Karpas-422 (cell line): ENCODE measurements at regions not wholly inside any gene's neighbourhood (a gene's known extent, or its start where the extent isn't known, plus 50 kb on each side); places are given as distances from the start of the nearest gene placed in this dataset.

Experiments used
- DNase-seq: peaks from one replicate; pipeline ENCODE4 v3.0.0-alpha.2; 2015
- H2AFZ ChIP-seq: fragments of 200-600 bp; sonication (generic); 2 replicates; pipeline ENCODE4 v1.6.1; 2014; ENCODE audit warnings: antibody characterized with exemption, low read length, mixed read lengths
- H3K27ac ChIP-seq: fragments of 200-600 bp; sonication (generic); 2 replicates; pipeline ENCODE4 v1.5.1; 2014; ENCODE audit warnings: mild to moderate bottlenecking, low read length, moderate library complexity
- H3K27me3 ChIP-seq: fragments of 200-600 bp; sonication (generic); 2 replicates; pipeline ENCODE4 v1.6.1; 2014; ENCODE audit warnings: low read length, mixed read lengths
- H3K36me3 ChIP-seq: fragments of 200-600 bp; sonication (generic); 2 replicates; pipeline ENCODE4 v1.6.1; 2014; ENCODE audit warnings: low read length, mixed read lengths; ENCODE audit not compliant: insufficient read depth
- H3K4me1 ChIP-seq: fragments of 200-600 bp; sonication (generic); 2 replicates; pipeline ENCODE4 v1.6.1; 2014; ENCODE audit warnings: mild to moderate bottlenecking, low read length, mixed read lengths
- H3K4me2 ChIP-seq: fragments of 200-600 bp; sonication (generic); 2 replicates; pipeline ENCODE4 v1.6.1; 2014; ENCODE audit warnings: low read length, low read depth, mild to moderate bottlenecking; ENCODE audit not compliant: poor library complexity, severe bottlenecking
- H3K4me3 ChIP-seq: fragments of 200-600 bp; sonication (generic); 2 replicates; pipeline ENCODE4 v1.5.1; 2014; ENCODE audit warnings: mild to moderate bottlenecking, antibody characterized with exemption, low read length, mixed read lengths
- H3K79me2 ChIP-seq: fragments of 200-600 bp; sonication (generic); 2 replicates; pipeline ENCODE4 v1.6.1; 2014; ENCODE audit warnings: mild to moderate bottlenecking, low read length, mixed read lengths
- H3K9ac ChIP-seq: fragments of 200-600 bp; sonication (generic); 2 replicates; pipeline ENCODE4 v1.6.0; 2014; ENCODE audit warnings: low read length
- H3K9me2 ChIP-seq: fragments of 200-600 bp; sonication (generic), shearing (Covaris generic); replicated peaks from 2 replicates; pipeline ENCODE4 v1.6.0; 2014; ENCODE audit warnings: mild to moderate bottlenecking, low read length, moderate library complexity; ENCODE audit not compliant: insufficient read depth
- H3K9me3 ChIP-seq: fragments of 300-700, 200-600 bp; sonication (generic); 2 replicates; pipeline ENCODE4 v1.6.1; 2014; ENCODE audit warnings: low read length, mixed read lengths
- H4K20me1 ChIP-seq: fragments of 200-600 bp; sonication (generic); 2 replicates; pipeline ENCODE4 v1.6.1; 2014; ENCODE audit warnings: mild to moderate bottlenecking, antibody characterized with exemption, low read length, low read depth; ENCODE audit not compliant: insufficient read depth

GRCh38 chr5:93201061-93201460 is 380.0 kb downstream of the NR2F1-AS1 start:
- no peak overlapping the region for H2AFZ ChIP-seq
- H3K9ac ChIP-seq: no peak overlapping the region
- no peak overlapping the region for H3K4me3 ChIP-seq
- no peaks in the 10 kb centered on the region for H3K36me3 ChIP-seq
- no peaks in the 10 kb centered on the region for H4K20me1 ChIP-seq
- H3K9me3 ChIP-seq: no peaks in the 10 kb centered on the region
- H3K27me3 ChIP-seq: no peaks in the 10 kb centered on the region
- H3K4me2 ChIP-seq: no peak overlapping the region
- no peaks in the 10 kb centered on the region for H3K9me2 ChIP-seq
- no peaks in the 10 kb centered on the region for H3K4me1 ChIP-seq
- no peak for DNase-seq
- H3K27ac ChIP-seq: no peak overlapping the region
- H3K79me2 ChIP-seq: no peaks in the 10 kb centered on the region

GRCh38 chr5:93196986-93197385 is 384.0 kb downstream of the NR2F1-AS1 start:
- no peak overlapping the region for H3K4me3 ChIP-seq
- DNase-seq: no peak
- no peaks in the 10 kb centered on the region for H3K27me3 ChIP-seq
- H3K9ac ChIP-seq: no peak overlapping the region
- H3K27ac ChIP-seq: no peak overlapping the region
- no peak overlapping the region for H3K4me2 ChIP-seq
- H3K36me3 ChIP-seq: no peaks in the 10 kb centered on the region
- H3K9me3 ChIP-seq: no peaks in the 10 kb centered on the region
- H3K79me2 ChIP-seq: no peaks in the 10 kb centered on the region
- H3K4me1 ChIP-seq: no peaks in the 10 kb centered on the region
- H3K9me2 ChIP-seq: no peaks in the 10 kb centered on the region
- no peak overlapping the region for H2AFZ ChIP-seq
- no peaks in the 10 kb centered on the region for H4K20me1 ChIP-seq

GRCh38 chr5:93193431-93194347 is 387.3 kb downstream of the NR2F1-AS1 start:
- Histone ChIP-seq H3K9ac (no peak overlapping the region), H2AFZ (no peak overlapping the region), H3K27ac (no peak overlapping the region), H3K27me3 (no peaks in the 10 kb centered on the region), H3K36me3 (no peaks in the 10 kb centered on the region), H3K79me2 (no peaks in the 10 kb centered on the region), H3K9me3 (no peaks in the 10 kb centered on the region), H3K9me2 (no peaks in the 10 kb centered on the region), H4K20me1 (no peaks in the 10 kb centered on the region), H3K4me2 (no peak overlapping the region), H3K4me3 (no peak overlapping the region), H3K4me1 (no peaks in the 10 kb centered on the region)
- no peak for DNase-seq

GRCh38 chr5:93192683-93193082 is 388.3 kb downstream of the NR2F1-AS1 start:
- H3K4me1 ChIP-seq: no peaks in the 10 kb centered on the region
- H3K4me2 ChIP-seq: no peak overlapping the region
- H3K9me2 ChIP-seq: no peaks in the 10 kb centered on the region
- no peaks in the 10 kb centered on the region for H3K36me3 ChIP-seq
- DNase-seq: no peak
- no peak overlapping the region for H3K9ac ChIP-seq
- no peaks in the 10 kb centered on the region for H3K79me2 ChIP-seq
- H3K27ac ChIP-seq: no peak overlapping the region
- no peak overlapping the region for H3K4me3 ChIP-seq
- H2AFZ ChIP-seq: no peak overlapping the region
- no peaks in the 10 kb centered on the region for H3K9me3 ChIP-seq
- no peaks in the 10 kb centered on the region for H3K27me3 ChIP-seq
- no peaks in the 10 kb centered on the region for H4K20me1 ChIP-seq

- Histone ChIP-seq H3K4me1 (no peaks in the 10 kb centered on the region), H3K4me2 (no peak overlapping the region), H3K9me2 (no peaks in the 10 kb centered on the region), H2AFZ (no peak overlapping the region), H3K9ac (no peak overlapping the region), H3K27ac (no peak overlapping the region), H3K27me3 (no peaks in the 10 kb centered on the region), H3K4me3 (no peak overlapping the region), H4K20me1 (no peaks in the 10 kb centered on the region), H3K79me2 (no peaks in the 10 kb centered on the region), H3K9me3 (no peaks in the 10 kb centered on the region), H3K36me3 (no peaks in the 10 kb centered on the region)
- DNase-seq: no peak
Measured at GRCh38 chr5:93192087-93192486, 388.9 kb downstream of the NR2F1-AS1 start.

- H3K9me2 ChIP-seq: no peaks in the 10 kb centered on the region
- no peaks in the 10 kb centered on the region for H3K27me3 ChIP-seq
- H3K79me2 ChIP-seq: no peaks in the 10 kb centered on the region
- H3K4me2 ChIP-seq: no peak overlapping the region
- no peak overlapping the region for H3K9ac ChIP-seq
- H3K4me1 ChIP-seq: no peaks in the 10 kb centered on the region
- no peak overlapping the region for H3K27ac ChIP-seq
- no peak overlapping the region for H3K4me3 ChIP-seq
- no peak overlapping the region for H2AFZ ChIP-seq
- H4K20me1 ChIP-seq: no peaks in the 10 kb centered on the region
- H3K36me3 ChIP-seq: no peaks in the 10 kb centered on the region
- DNase-seq: no peak
- H3K9me3 ChIP-seq: no peaks in the 10 kb centered on the region
Measured at GRCh38 chr5:93191035-93191817, 389.8 kb downstream of the NR2F1-AS1 start.

- Histone ChIP-seq H2AFZ (no peak overlapping the region), H3K4me1 (no peaks in the 10 kb centered on the region), H3K36me3 (no peaks in the 10 kb centered on the region), H3K4me3 (no peak overlapping the region), H4K20me1 (no peaks in the 10 kb centered on the region), H3K4me2 (no peak overlapping the region), H3K9ac (no peak overlapping the region), H3K9me2 (no peaks in the 10 kb centered on the region), H3K27me3 (no peaks in the 10 kb centered on the region), H3K27ac (no peak overlapping the region), H3K79me2 (no peaks in the 10 kb centered on the region), H3K9me3 (no peaks in the 10 kb centered on the region)
- DNase-seq: no peak
Measured at GRCh38 chr5:93189707-93190120, 391.3 kb downstream of the NR2F1-AS1 start.

- no peak overlapping the region for H2AFZ ChIP-seq
- H3K4me1 ChIP-seq: no peaks in the 10 kb centered on the region
- no peak overlapping the region for H3K4me3 ChIP-seq
- no peaks in the 10 kb centered on the region for H3K27me3 ChIP-seq
- H3K36me3 ChIP-seq: no peaks in the 10 kb centered on the region
- H3K9me2 ChIP-seq: no peaks in the 10 kb centered on the region
- DNase-seq: no peak
- no peak overlapping the region for H3K4me2 ChIP-seq
- H3K27ac ChIP-seq: no peak overlapping the region
- no peaks in the 10 kb centered on the region for H3K79me2 ChIP-seq
- H3K9ac ChIP-seq: no peak overlapping the region
- H4K20me1 ChIP-seq: no peaks in the 10 kb centered on the region
- H3K9me3 ChIP-seq: no peaks in the 10 kb centered on the region
Measured at GRCh38 chr5:93188876-93189485, 392.0 kb downstream of the NR2F1-AS1 start.
